ENCODE measurements at regions not wholly inside any gene's neighbourhood (a gene's known extent, or its start where the extent isn't known, plus 50 kb on each side); places are given as distances from the start of the nearest gene placed in this dataset.

GRCh38 chr13:84606616-84607015, 724.3 kb upstream of the SLITRK1 start:
- no peak for TF ChIP-seq EZH2 (IDR thresholded peaks at IDR 0.05; ENCODE audit: low read depth, unreplicated experiment)
- TF ChIP-seq, protein P1, sequence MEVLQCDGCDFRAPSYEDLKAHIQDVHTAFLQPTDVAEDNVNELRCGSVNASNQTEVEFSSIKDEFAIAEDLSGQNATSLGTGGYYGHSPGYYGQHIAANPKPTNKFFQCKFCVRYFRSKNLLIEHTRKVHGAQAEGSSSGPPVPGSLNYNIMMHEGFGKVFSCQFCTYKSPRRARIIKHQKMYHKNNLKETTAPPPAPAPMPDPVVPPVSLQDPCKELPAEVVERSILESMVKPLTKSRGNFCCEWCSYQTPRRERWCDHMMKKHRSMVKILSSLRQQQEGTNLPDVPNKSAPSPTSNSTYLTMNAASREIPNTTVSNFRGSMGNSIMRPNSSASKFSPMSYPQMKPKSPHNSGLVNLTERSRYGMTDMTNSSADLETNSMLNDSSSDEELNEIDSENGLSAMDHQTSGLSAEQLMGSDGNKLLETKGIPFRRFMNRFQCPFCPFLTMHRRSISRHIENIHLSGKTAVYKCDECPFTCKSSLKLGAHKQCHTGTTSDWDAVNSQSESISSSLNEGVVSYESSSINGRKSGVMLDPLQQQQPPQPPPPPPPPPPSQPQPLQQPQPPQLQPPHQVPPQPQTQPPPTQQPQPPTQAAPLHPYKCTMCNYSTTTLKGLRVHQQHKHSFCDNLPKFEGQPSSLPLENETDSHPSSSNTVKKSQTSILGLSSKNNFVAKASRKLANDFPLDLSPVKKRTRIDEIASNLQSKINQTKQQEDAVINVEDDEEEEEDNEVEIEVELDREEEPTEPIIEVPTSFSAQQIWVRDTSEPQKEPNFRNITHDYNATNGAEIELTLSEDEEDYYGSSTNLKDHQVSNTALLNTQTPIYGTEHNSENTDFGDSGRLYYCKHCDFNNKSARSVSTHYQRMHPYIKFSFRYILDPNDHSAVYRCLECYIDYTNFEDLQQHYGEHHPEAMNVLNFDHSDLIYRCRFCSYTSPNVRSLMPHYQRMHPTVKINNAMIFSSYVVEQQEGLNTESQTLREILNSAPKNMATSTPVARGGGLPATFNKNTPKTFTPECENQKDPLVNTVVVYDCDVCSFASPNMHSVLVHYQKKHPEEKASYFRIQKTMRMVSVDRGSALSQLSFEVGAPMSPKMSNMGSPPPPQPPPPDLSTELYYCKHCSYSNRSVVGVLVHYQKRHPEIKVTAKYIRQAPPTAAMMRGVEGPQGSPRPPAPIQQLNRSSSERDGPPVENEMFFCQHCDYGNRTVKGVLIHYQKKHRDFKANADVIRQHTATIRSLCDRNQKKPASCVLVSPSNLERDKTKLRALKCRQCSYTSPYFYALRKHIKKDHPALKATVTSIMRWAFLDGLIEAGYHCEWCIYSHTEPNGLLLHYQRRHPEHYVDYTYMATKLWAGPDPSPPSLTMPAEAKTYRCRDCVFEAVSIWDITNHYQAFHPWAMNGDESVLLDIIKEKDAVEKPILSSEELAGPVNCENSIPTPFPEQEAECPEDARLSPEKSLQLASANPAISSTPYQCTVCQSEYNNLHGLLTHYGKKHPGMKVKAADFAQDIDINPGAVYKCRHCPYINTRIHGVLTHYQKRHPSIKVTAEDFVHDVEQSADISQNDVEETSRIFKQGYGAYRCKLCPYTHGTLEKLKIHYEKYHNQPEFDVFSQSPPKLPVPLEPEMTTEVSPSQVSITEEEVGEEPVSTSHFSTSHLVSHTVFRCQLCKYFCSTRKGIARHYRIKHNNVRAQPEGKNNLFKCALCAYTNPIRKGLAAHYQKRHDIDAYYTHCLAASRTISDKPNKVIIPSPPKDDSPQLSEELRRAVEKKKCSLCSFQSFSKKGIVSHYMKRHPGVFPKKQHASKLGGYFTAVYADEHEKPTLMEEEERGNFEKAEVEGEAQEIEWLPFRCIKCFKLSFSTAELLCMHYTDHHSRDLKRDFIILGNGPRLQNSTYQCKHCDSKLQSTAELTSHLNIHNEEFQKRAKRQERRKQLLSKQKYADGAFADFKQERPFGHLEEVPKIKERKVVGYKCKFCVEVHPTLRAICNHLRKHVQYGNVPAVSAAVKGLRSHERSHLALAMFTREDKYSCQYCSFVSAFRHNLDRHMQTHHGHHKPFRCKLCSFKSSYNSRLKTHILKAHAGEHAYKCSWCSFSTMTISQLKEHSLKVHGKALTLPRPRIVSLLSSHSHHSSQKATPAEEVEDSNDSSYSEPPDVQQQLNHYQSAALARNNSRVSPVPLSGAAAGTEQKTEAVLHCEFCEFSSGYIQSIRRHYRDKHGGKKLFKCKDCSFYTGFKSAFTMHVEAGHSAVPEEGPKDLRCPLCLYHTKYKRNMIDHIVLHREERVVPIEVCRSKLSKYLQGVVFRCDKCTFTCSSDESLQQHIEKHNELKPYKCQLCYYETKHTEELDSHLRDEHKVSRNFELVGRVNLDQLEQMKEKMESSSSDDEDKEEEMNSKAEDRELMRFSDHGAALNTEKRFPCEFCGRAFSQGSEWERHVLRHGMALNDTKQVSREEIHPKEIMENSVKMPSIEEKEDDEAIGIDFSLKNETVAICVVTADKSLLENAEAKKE (CRISPR knock-in tag; IDR thresholded peaks at IDR 0.05) = no peak
- TF ChIP-seq, protein P2, sequence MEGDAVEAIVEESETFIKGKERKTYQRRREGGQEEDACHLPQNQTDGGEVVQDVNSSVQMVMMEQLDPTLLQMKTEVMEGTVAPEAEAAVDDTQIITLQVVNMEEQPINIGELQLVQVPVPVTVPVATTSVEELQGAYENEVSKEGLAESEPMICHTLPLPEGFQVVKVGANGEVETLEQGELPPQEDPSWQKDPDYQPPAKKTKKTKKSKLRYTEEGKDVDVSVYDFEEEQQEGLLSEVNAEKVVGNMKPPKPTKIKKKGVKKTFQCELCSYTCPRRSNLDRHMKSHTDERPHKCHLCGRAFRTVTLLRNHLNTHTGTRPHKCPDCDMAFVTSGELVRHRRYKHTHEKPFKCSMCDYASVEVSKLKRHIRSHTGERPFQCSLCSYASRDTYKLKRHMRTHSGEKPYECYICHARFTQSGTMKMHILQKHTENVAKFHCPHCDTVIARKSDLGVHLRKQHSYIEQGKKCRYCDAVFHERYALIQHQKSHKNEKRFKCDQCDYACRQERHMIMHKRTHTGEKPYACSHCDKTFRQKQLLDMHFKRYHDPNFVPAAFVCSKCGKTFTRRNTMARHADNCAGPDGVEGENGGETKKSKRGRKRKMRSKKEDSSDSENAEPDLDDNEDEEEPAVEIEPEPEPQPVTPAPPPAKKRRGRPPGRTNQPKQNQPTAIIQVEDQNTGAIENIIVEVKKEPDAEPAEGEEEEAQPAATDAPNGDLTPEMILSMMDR (conservative IDR thresholded peaks at IDR 0.05; ENCODE audit: low read depth in 2 of 2) = no peak
- TF ChIP-seq EZH2phosphoT487 (IDR thresholded peaks at IDR 0.05; ENCODE audit: unreplicated experiment) = no peak
